ENCODE measurements at regions not wholly inside any gene's neighbourhood (a gene's known extent, or its start where the extent isn't known, plus 50 kb on each side); places are given as distances from the start of the nearest gene placed in this dataset.

- H3K4me1 ChIP-seq (ENCODE audit: control insufficient read depth in 5 of 5, insufficient read depth in 5 of 5, low read length in 5 of 5) = no peaks in the 10 kb centered on the region
- no peak overlapping the region for H3K4me3 ChIP-seq
- no peak overlapping the region for H3K9ac ChIP-seq (ENCODE audit: insufficient read depth in 1 of 2, low read length in 2 of 2)
- no peaks in the 10 kb centered on the region for H3K9me3 ChIP-seq (ENCODE audit: control insufficient read depth in 4 of 4, insufficient read depth in 3 of 4, low read length in 3 of 4)
- H3K36me3 ChIP-seq (ENCODE audit: control insufficient read depth in 4 of 4, insufficient read depth in 4 of 4, low read length in 4 of 4) = no peaks in the 10 kb centered on the region
- WGBS, 2 donors = 75 to 84% methylated on average over 1 of the region's 1 CpG
- ATAC-seq (ENCODE audit: insufficient read depth, low FRiP score) (no peak), DNase-seq (no peak)
- no peaks in the 10 kb centered on the region for H3K27me3 ChIP-seq (ENCODE audit: control insufficient read depth in 3 of 3, insufficient read depth in 3 of 3, low read length in 2 of 3)
- H3K27ac ChIP-seq (ENCODE audit: low read depth in 1 of 2, low read length in 1 of 2) = no peak overlapping the region
- no peak for TF ChIP-seq CTCF (IDR thresholded peaks at IDR 0.05; ENCODE audit: control extremely low read depth, extremely low read depth)
Measured at GRCh38 chr4:66429276-66429675, 759.0 kb upstream of the EPHA5 start.

- no peak overlapping the region for H3K27ac ChIP-seq (ENCODE audit: low read depth in 1 of 2, low read length in 1 of 2)
- ATAC-seq (ENCODE audit: insufficient read depth, low FRiP score) = no peak
- no peak overlapping the region for H3K4me3 ChIP-seq
- no peak overlapping the region for H3K9ac ChIP-seq (ENCODE audit: insufficient read depth in 1 of 2, low read length in 2 of 2)
- no peaks in the 10 kb centered on the region for H3K27me3 ChIP-seq (ENCODE audit: control insufficient read depth in 3 of 3, insufficient read depth in 3 of 3, low read length in 2 of 3)
- 62 to 71% methylated on average over 4 of the region's 4 CpGs for WGBS, 2 donors
- TF ChIP-seq CTCF (IDR thresholded peaks at IDR 0.05; ENCODE audit: control extremely low read depth, extremely low read depth) = no peak
- no peak for DNase-seq
- H3K4me1 ChIP-seq (ENCODE audit: control insufficient read depth in 5 of 5, insufficient read depth in 5 of 5, low read length in 5 of 5) = no peaks in the 10 kb centered on the region
- H3K36me3 ChIP-seq (ENCODE audit: control insufficient read depth in 4 of 4, insufficient read depth in 4 of 4, low read length in 4 of 4) = no peaks in the 10 kb centered on the region
- H3K9me3 ChIP-seq (ENCODE audit: control insufficient read depth in 4 of 4, insufficient read depth in 3 of 4, low read length in 3 of 4) = peaks cover 0 to 8% (median 2%) of the 10 kb centered on the region in 4 donors
Measured at GRCh38 chr4:66416425-66416824, 746.1 kb upstream of the EPHA5 start.

- no peak overlapping the region for H3K4me3 ChIP-seq
- WGBS, 2 donors = 73 to 81% methylated on average over 5 of the region's 5 CpGs
- H3K9me3 ChIP-seq (ENCODE audit: control insufficient read depth in 4 of 4, insufficient read depth in 3 of 4, low read length in 3 of 4) = peaks cover 0 to 2% (median 0%) of the 10 kb centered on the region in 4 donors
- no peaks in the 10 kb centered on the region for H3K36me3 ChIP-seq (ENCODE audit: control insufficient read depth in 4 of 4, insufficient read depth in 4 of 4, low read length in 4 of 4)
- DNase-seq (no peak), ATAC-seq (ENCODE audit: insufficient read depth, low FRiP score) (no peak)
- TF ChIP-seq CTCF (IDR thresholded peaks at IDR 0.05; ENCODE audit: control extremely low read depth, extremely low read depth) = no peak
- H3K27me3 ChIP-seq (ENCODE audit: control insufficient read depth in 3 of 3, insufficient read depth in 3 of 3, low read length in 2 of 3) = no peaks in the 10 kb centered on the region
- H3K9ac ChIP-seq (ENCODE audit: insufficient read depth in 1 of 2, low read length in 2 of 2) = no peak overlapping the region
- H3K27ac ChIP-seq (ENCODE audit: low read depth in 1 of 2, low read length in 1 of 2) = no peak overlapping the region
- H3K4me1 ChIP-seq (ENCODE audit: control insufficient read depth in 5 of 5, insufficient read depth in 5 of 5, low read length in 5 of 5) = no peaks in the 10 kb centered on the region
Measured at GRCh38 chr4:66404141-66404540, 733.9 kb upstream of the EPHA5 start.

GRCh38 chr4:66376921-66377320, 706.6 kb upstream of the EPHA5 start:
- ATAC-seq (ENCODE audit: insufficient read depth, low FRiP score) (no peak), DNase-seq (peak in 2 of 3 donors; percentile 5 to 25)
- no peaks in the 10 kb centered on the region for H3K4me1 ChIP-seq (ENCODE audit: control insufficient read depth in 5 of 5, insufficient read depth in 5 of 5, low read length in 5 of 5)
- no peak overlapping the region for H3K9ac ChIP-seq (ENCODE audit: insufficient read depth in 1 of 2, low read length in 2 of 2)
- H3K4me3 ChIP-seq = no peak overlapping the region
- no peak overlapping the region for H3K27ac ChIP-seq (ENCODE audit: low read depth in 1 of 2, low read length in 1 of 2)
- WGBS, 2 donors = 19 to 29% methylated on average over 1 of the region's 1 CpG
- H3K9me3 ChIP-seq (ENCODE audit: control insufficient read depth in 4 of 4, insufficient read depth in 3 of 4, low read length in 3 of 4) = no peaks in the 10 kb centered on the region
- no peaks in the 10 kb centered on the region for H3K27me3 ChIP-seq (ENCODE audit: control insufficient read depth in 3 of 3, insufficient read depth in 3 of 3, low read length in 2 of 3)
- no peaks in the 10 kb centered on the region for H3K36me3 ChIP-seq (ENCODE audit: control insufficient read depth in 4 of 4, insufficient read depth in 4 of 4, low read length in 4 of 4)
- TF ChIP-seq CTCF (IDR thresholded peaks at IDR 0.05; ENCODE audit: control extremely low read depth, extremely low read depth) = no peak

All from lung (tissue), 11 donors.